Suppressor macrophage treated with lipopolysaccharide for 4 hours (primary cell): ENCODE measurements at regions not wholly inside any gene's neighbourhood (a gene's known extent, or its start where the extent isn't known, plus 50 kb on each side); places are given as distances from the start of the nearest gene placed in this dataset.

Experiments used
- DNase-seq: peaks from one replicate; pipeline ENCODE4 v3.0.0-alpha.2; 2020

- no peak for DNase-seq
These were observed 50.9 kb upstream of the A1CF start for GRCh38 chr10:50936335-50936734.

DNA sequence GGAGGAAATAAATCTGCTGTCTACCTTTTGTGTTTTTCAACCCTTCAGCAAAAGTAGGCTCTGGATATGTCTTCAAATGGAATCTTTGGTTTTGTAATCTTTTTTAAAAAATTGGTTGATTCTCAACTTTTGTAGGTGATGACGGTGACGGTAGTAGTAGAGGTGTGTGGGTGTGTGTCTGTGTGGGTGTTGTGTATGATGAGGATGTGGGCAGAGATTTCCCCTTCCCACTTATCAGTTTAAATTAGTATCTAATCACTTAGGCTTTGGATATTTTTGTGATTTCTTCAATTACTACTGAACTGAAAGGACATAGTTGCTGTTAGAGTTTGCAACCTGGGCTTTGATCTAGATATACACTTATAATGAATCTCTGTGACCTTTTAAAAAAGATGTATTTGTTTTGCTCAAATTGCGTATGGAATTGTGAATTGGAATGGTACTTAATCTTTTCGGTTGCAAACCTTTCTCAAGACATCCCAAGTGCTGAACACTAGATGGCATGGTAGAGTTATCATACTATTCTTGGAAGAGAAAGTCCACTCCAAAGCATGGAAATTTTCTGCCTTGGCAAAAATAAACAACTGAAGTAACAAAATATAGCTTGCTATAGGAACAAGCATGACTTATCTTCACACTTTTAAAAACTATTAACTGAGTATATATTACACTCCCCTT lies 51.9 kb upstream of the A1CF start:
- DNase-seq: peak; percentile 3

DNA sequence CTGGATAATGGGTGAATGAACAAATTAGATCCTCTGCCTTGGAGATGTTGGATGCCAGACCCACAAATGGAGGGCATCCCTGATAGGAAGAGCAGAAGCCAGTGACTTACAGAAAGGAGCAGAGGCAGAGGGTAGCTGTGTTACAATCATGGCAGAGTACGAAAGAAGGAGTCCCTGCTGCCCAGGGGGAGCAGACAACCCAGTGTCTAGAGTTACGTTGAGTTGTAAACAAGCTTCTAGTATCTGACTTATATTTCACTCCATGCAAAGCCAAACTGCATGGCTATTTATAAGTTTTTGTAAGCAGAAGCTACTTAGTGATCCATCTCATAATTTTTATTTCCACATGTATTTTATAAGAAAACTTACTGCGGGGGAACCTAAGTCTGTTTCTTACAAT lies 56.2 kb upstream of the A1CF start:
- no peak for DNase-seq

DNA sequence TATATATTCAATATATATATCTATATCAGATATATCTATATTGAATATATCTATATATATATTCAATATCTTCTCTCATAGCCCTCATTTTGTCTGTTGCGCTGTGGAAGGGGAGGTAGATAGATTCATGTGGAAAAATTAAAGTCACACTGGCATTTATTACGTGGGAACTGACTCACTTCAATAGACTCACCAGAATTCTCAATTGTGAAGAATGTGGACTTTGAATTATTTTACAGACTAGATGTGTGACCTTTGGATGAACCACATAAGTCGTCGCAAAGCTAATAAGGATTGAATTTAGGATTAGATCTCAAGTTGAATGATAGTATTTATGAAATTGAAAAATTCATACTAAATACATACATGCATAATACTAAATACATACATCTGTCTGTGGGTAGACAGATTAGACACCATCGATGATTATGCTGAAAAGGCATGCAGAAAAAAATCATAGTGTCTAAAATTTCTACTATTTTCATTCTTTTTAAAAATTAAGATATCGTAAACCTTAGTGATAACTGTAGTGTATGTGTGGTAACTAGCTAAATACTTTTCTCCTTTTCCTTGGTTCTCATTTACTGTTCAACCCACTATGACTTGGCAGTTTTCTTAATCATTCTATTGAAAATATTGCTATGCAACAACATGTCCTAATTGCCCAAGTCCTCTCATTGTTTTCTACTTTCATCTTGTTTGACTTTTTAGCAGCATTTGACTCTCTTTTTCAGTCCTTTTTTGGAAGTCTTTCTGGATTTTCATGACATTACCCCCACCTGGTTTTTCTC lies 61.8 kb upstream of the A1CF start:
- no peak for DNase-seq

DNA sequence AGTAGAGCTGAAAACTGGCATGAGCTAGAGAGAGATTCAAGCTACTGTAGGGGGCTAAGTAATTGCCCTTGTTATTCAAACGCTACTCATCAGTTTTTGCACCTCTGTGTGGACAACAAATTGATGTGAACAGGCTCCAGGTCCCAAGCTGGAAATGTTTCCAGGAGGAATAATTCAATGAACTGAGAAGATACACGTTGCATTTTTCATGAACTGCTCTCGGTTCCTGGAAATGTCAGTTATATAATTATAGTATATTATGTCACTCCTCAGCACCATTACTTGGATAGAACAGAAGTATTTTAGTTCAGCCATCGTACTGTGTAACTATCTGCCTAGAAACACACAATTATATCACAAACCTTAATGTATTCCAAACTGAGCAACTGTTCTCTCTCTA lies 65.9 kb upstream of the A1CF start:
- DNase-seq: no peak

DNA sequence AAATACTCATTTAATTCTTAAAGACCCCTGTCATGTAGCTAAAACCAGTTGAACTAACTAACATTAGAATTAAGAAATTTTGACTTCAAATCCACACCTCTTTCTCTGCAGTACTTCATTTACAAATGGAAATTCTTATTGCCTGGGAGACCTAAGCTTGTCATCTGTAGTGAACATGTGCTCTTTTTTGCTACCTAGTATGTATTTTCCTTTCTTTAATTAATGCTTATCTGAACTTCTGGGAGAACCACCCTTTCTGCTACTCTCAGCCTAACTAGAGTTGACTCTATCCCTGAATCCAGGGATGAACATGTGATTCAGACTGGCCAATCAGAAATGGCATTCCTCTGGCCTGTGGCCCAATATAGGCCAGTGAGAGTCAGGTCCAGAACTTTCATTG lies 75.9 kb upstream of the A1CF start:
- no peak for DNase-seq

DNA sequence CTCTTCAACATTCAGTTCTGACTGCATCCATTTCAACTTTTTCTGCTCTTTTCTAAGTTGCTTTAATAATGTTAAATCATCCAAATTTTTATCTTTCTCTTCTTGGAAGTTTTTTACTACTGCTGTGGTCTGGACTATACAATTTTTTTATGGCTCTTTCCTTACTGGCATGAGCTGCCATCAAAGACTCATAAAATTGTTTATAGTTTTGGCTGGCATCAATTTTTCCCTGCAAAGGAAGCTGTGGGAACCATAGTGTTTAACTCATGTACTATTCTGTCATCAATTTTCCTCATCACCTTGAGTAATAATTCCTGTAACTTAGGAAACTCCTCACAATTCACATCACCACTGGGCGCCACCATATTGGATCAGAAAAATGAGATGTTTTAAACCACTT lies 77.6 kb upstream of the A1CF start:
- no peak for DNase-seq

DNA sequence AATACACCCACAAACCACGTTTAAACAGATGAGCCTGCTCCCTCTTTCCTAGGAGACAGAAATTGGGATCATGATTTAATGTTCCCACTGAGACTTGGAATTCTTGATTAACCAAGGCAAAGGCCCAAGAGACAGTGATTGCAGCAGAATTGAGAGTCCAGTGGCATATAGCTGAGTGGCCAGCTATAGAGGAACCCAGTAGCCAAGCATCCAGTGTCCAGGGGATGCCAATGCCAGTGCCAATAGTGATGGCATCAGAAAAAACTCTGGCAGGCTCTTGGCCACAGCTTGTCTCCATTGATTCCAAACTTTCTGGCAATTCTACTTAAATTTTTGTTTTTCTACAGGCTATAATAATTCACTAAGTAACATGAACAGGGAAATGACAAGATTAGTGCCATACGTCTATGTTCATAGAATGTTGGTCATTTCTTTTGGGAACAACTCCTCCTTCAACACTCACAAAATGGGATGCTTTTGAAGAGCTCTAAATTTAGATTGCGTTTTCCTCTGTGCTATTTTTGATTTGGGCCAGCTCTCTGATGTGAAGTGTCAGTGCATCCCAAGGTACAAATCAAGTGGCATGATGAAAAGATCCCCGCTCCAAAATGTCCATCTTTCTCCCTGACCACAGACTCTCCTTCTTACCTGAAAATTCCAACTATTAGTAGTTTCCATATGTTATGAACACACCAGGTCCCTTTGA lies 83.1 kb upstream of the A1CF start:
- no peak for DNase-seq

GRCh38 chr10:50972591-50972990 lies 87.2 kb upstream of the A1CF start:
- DNase-seq: no peak

- DNase-seq: no peak
These were observed 92.9 kb upstream of the PRKG1 start for GRCh38 chr10:50981385-50981784.

- no peak for DNase-seq
These were observed 92.4 kb upstream of the PRKG1 start for GRCh38 chr10:50981904-50982303.

- no peak for DNase-seq
These were observed 91.3 kb upstream of the PRKG1 start for GRCh38 chr10:50982989-50983388.

GRCh38 chr10:50987934-50988333 lies 86.4 kb upstream of the PRKG1 start:
- DNase-seq: no peak

- peak; percentile 6 for DNase-seq
These were observed 85.5 kb upstream of the PRKG1 start for GRCh38 chr10:50988792-50989191.

- peak; percentile 1 for DNase-seq
These were observed 83.5 kb upstream of the PRKG1 start for GRCh38 chr10:50990568-50991455.

- DNase-seq: no peak
These were observed 82.6 kb upstream of the PRKG1 start for GRCh38 chr10:50991456-50992355.

DNA sequence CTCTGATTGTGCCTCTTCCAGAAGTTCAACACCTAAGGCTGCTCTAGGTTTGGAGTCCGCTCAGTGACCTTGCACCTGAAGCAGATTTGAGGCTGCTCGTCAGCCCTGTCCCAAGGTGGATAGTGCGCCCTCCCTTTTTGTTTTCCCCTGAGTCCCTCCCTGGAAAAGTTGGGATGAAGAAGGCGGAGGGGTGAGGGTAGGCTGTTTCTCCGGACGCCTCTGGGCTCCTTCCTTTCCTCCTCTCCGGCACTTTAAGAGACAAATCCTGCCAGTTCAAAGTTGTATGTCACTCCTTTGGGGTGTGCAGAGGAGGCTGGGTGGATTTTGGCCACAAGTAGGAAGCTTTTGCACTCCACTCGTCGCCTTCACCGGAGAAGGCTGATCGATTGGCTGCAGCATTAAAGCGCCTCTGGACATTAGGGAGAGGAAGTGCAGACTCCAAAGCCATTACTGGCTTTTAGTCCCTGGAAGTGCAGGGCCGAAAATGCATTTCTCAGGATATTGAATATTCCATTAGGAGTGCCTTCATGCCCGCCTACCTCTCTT lies 81.9 kb upstream of the PRKG1 start:
- no peak for DNase-seq

GRCh38 chr10:50992972-50993766 lies 81.1 kb upstream of the PRKG1 start:
- no peak for DNase-seq

GRCh38 chr10:50993771-50994251 lies 80.5 kb upstream of the PRKG1 start:
- DNase-seq: no peak

GRCh38 chr10:50997461-50997860 lies 76.8 kb upstream of the PRKG1 start:
- no peak for DNase-seq

GRCh38 chr10:50999163-50999562 lies 75.1 kb upstream of the PRKG1 start:
- no peak for DNase-seq
